PC-3 (cell line): ENCODE measurements at regions not wholly inside any gene's neighbourhood (a gene's known extent, or its start where the extent isn't known, plus 50 kb on each side); places are given as distances from the start of the nearest gene placed in this dataset.
A peak's percentile ranks its signal among the peaks of the same experiment; 100 is the strongest.

Source experiments
- ATAC-seq: fragments of 200-7000 bp; cut with Tn5 transposase; 2 replicates; pipeline ENCODE4 v1.9.1; 2020; ENCODE audit warnings: mild to moderate bottlenecking, moderate library complexity
- BruUV-seq: library from RNA; stranded (reverse); fragments of 400-500 nt; replicated peaks from 2 replicates; lab custom pipeline; 2021; lab: Mats Ljungman, UMichigan
- CTCF ChIA-PET: fragments of 300-600 bp; sonication (Branson Sonifier 250); formaldehyde crosslinking; loops from one replicate; lab custom pipeline; 2022; ENCODE audit warnings: antibody characterized with exemption; lab: Charles Lee
- POLR2A ChIA-PET: fragments of 300-600 bp; sonication (Branson Sonifier 250); formaldehyde crosslinking; loops from one replicate; lab custom pipeline; 2022; ENCODE audit warnings: antibody characterized with exemption; ENCODE audit not compliant: unreplicated experiment; lab: Charles Lee
- DNase-seq: peaks from one replicate; pipeline ENCODE4 v3.0.0-alpha.2; 2015
- H2AFZ ChIP-seq: fragments of 300-600 bp; sonication (generic); 2 replicates; pipeline ENCODE4 v1.6.0; 2016; ENCODE audit warnings: antibody characterized with exemption, low read length
- H3F3A ChIP-seq: fragments of 300-600 bp; sonication (generic); one replicate; pipeline ENCODE4 v1.6.0; 2017; ENCODE audit warnings: antibody characterized with exemption, low read length, control low read depth, mild to moderate bottlenecking; ENCODE audit not compliant: unreplicated experiment
- H3K27ac ChIP-seq: fragments of 300-600 bp; sonication (generic); 2 replicates; pipeline ENCODE4 v1.5.1; 2016; ENCODE audit warnings: mild to moderate bottlenecking, low read length
- H3K27me3 ChIP-seq: fragments of 300-600 bp; sonication (generic); 2 replicates; pipeline ENCODE4 v1.6.1; 2016; ENCODE audit warnings: low read length, mixed read lengths
- H3K36me3 ChIP-seq: fragments of 300-600 bp; sonication (generic); 2 replicates; pipeline ENCODE4 v1.6.1; 2016; ENCODE audit warnings: low read depth, mixed run types, low read length, mixed read lengths
- H3K4me1 ChIP-seq: fragments of 300-600 bp; sonication (generic); 2 replicates; pipeline ENCODE4 v1.5.1; 2016; ENCODE audit warnings: low read length; ENCODE audit not compliant: insufficient read depth
- H3K4me2 ChIP-seq: fragments of 300-600 bp; sonication (generic); 2 replicates; pipeline ENCODE4 v1.6.0; 2016; ENCODE audit warnings: low read length
- H3K4me3 ChIP-seq: fragments of 300-600 bp; sonication (generic); 2 replicates; pipeline ENCODE4 v1.5.1; 2016; ENCODE audit warnings: mild to moderate bottlenecking, low read length, mixed read lengths
- H3K79me2 ChIP-seq: fragments of 300-600 bp; sonication (generic); 2 replicates; pipeline ENCODE4 v1.6.1; 2017; ENCODE audit warnings: low read length, mixed read lengths
- H3K9ac ChIP-seq: fragments of 300-600 bp; sonication (generic); 2 replicates; pipeline ENCODE4 v1.6.0; 2016; ENCODE audit warnings: mild to moderate bottlenecking, low read length
- H3K9me2 ChIP-seq: fragments of 300-600 bp; sonication (generic); replicated peaks from 2 replicates; pipeline ENCODE4 v1.6.1; 2016; ENCODE audit warnings: mixed run types, low read length, mixed read lengths
- H3K9me3 ChIP-seq: fragments of 300-600 bp; sonication (generic); 2 replicates; pipeline ENCODE4 v1.6.1; 2016; ENCODE audit warnings: low read length, mixed read lengths
- H4K20me1 ChIP-seq: fragments of 300-600 bp; sonication (generic); 2 replicates; pipeline ENCODE4 v1.6.1; 2016; ENCODE audit warnings: low read length, mixed read lengths
- EZH2 ChIP-seq: fragments of 300-600 bp; sonication (generic); IDR thresholded peaks from one replicate; pipeline ENCODE4 v1.6.1; 2017; ENCODE audit warnings: antibody characterized with exemption, mild to moderate bottlenecking, low read length; ENCODE audit not compliant: unreplicated experiment
- EZH2phosphoT487 ChIP-seq: fragments of 300-600 bp; sonication (generic); IDR thresholded peaks from 2 replicates; pipeline ENCODE4 v1.6.1; 2018; ENCODE audit warnings: mild to moderate bottlenecking, antibody characterized with exemption, low read length, borderline replicate concordance
- intact Hi-C: fragments of 100-400 bp; cut with micrococcal nuclease; formaldehyde crosslinking; loops from 2 replicates; pipeline ENCODE4 v1.9.0; 2023
- TF ChIP-seq, protein P1 (sequence below): fragments of 300-600 bp; sonication (generic); conservative IDR thresholded peaks from 2 replicates; pipeline ENCODE4 v1.5.1; 2017; ENCODE audit warnings: antibody characterized with exemption, low read depth, mild to moderate bottlenecking, low read length

DNA sequence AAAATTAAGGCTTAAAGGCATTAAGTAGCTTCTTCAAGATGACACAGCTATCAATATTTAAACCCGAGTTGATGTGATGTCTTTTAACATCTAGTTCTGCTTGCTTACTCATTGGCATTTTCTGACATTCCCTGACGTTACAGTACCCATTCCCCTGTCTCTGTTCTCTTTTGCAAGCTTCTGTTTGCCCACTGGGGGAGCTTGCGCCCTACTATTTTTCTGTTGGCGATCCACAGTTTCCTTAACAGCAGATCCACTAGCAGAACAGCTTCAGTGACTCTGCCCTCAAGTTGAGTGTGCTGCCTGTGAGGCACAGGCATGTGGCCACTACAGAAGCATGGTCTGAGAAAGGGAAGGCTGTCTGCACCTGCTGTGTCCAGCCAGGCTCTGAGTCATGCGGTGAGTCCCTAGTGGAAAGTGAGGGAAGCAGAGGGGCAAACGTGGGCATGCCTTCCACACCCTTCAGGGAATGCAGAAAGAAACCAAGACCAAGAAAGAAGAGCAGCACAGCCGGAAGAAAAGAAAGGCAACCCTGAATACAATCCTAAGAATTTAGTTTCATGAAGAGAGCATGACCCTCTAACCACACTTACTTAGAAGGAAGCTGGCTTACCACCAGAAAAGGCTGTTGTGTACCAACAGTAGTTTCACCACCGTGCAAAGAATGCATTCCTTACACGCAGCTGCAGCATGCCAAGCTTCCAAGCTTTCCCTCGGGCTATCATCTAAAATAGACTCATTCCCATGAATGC is 97.7 kb upstream of the VGLL2 start:
- Histone ChIP-seq H3K4me2 (peak overlapping the region; percentile 43), H3K9ac (no peak overlapping the region; the same call in 1 of the 2 replicates), H3K4me3 (no peak overlapping the region; the same call in 1 of the 2 replicates), H3K27ac (peak overlapping the region; percentile 70), H4K20me1 (no peaks in the 10 kb centered on the region), H3K27me3 (no peaks in the 10 kb centered on the region), H3K36me3 (no peaks in the 10 kb centered on the region), H3K9me3 (no peaks in the 10 kb centered on the region), H2AFZ (0 out of 2 replicates have a peak overlapping the region, but pooled peaks have one; percentile 21), H3K79me2 (no peaks in the 10 kb centered on the region), H3K4me1 (peaks cover 45% of the 10 kb centered on the region), H3F3A (no peaks in the 10 kb centered on the region), H3K9me2 (no peaks in the 10 kb centered on the region)
- intact Hi-C loops = loop anchor here (10.0 kb wide), 1 partner anchor 147 kb away; no protein-coding TSS in a partner anchor
- ATAC-seq (peak; percentile 79), DNase-seq (peak; percentile 89)
- BruUV-seq = no TSS peak
- ChIA-PET POLR2A (interaction anchor here (0.6 kb wide), 1 partner anchor 170 kb away, joined by 5 read pairs; no protein-coding TSS in a partner anchor), CTCF (interaction anchor here (0.6 kb wide), 1 partner anchor 26 kb away, joined by 3 read pairs; no protein-coding TSS in a partner anchor)
- TF ChIP-seq, protein P1, sequence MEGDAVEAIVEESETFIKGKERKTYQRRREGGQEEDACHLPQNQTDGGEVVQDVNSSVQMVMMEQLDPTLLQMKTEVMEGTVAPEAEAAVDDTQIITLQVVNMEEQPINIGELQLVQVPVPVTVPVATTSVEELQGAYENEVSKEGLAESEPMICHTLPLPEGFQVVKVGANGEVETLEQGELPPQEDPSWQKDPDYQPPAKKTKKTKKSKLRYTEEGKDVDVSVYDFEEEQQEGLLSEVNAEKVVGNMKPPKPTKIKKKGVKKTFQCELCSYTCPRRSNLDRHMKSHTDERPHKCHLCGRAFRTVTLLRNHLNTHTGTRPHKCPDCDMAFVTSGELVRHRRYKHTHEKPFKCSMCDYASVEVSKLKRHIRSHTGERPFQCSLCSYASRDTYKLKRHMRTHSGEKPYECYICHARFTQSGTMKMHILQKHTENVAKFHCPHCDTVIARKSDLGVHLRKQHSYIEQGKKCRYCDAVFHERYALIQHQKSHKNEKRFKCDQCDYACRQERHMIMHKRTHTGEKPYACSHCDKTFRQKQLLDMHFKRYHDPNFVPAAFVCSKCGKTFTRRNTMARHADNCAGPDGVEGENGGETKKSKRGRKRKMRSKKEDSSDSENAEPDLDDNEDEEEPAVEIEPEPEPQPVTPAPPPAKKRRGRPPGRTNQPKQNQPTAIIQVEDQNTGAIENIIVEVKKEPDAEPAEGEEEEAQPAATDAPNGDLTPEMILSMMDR = peak; percentile 47; the same call in 1 of the 2 replicates
- TF ChIP-seq EZH2phosphoT487 (no peak), EZH2 (no peak)

DNA sequence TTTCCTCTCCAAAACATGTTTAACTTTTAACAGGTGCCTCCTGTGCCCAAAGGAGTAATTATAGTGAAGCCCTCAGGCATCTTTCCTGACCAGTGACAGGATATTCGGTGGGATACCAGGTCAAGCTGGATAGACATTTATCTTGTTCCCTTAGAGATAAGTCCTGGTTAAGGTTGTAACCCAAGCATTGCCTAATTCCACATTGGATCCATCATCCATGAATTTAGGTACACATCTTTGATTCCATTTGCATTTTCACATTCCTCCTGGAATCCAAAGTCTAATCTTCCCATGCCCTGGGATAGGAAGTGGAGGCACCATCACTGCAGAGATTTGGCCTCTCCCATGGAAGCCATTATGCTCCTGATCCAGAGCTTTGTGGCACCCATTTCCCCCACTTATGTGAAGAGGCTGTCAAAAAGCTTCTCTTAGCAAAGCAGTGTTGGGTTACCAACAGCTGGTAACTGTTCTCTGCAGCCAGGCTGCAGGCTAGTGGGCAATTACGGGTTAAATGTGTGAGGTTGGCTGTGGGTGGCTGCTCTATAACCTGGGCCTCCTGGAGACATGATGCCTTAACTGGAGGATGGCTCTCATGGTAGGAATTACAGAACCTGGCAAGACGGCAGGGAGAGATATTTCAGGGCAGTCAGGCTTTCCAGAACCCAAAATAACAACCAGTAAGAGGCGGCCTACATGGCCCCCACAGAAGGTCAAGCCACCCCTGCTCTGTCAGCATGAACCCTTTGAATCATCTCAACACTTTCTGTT is 96.9 kb upstream of the VGLL2 start:
- DNase-seq (no peak), ATAC-seq (no peak)
- Histone ChIP-seq H3K36me3 (no peaks in the 10 kb centered on the region), H3K79me2 (no peaks in the 10 kb centered on the region), H3K4me2 (0 out of 2 replicates have a peak overlapping the region, but pooled peaks have one; percentile 16), H3K9me2 (no peaks in the 10 kb centered on the region), H3K27ac (peak overlapping the region; percentile 70), H3F3A (no peaks in the 10 kb centered on the region), H3K4me1 (peaks cover 45% of the 10 kb centered on the region), H3K4me3 (no peak overlapping the region), H3K27me3 (no peaks in the 10 kb centered on the region), H2AFZ (no peak overlapping the region), H4K20me1 (no peaks in the 10 kb centered on the region), H3K9ac (no peak overlapping the region), H3K9me3 (no peaks in the 10 kb centered on the region)
- TF ChIP-seq EZH2phosphoT487 (no peak), EZH2 (no peak)
- TF ChIP-seq, protein P1 = no peak
- ChIA-PET CTCF (interaction anchor here (0.6 kb wide), 1 partner anchor 27 kb away, joined by 3 read pairs; no protein-coding TSS in a partner anchor), POLR2A (interaction anchor here (0.6 kb wide), 1 partner anchor 171 kb away, joined by 5 read pairs; no protein-coding TSS in a partner anchor)
- intact Hi-C loops = loop anchor here (10.0 kb wide), 1 partner anchor 146 kb away; no protein-coding TSS in a partner anchor
- BruUV-seq = no TSS peak
